ENCODE measurements at regions not wholly inside any gene's neighbourhood (a gene's known extent, or its start where the extent isn't known, plus 50 kb on each side); places are given as distances from the start of the nearest gene placed in this dataset.

DNA sequence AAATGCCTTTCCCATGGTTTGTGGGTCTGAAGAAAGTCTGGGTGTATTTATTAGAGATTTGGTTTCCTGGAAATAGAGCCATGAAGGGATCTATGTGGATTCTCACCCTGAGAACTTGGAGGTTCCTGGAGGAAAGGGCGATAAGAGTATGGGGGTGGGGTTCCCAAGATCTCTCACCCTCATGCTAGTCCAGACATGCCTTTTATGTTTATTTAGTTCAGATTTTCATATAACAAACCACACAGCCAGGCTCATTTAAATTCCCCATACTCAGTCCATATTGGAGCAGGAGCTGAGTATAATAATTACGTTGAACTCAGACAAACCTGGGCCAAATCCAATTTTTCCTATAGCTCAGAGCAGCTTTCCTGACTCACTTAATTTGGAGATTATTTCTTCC lies 566.6 kb downstream of the GOLGA6L6 start:
- TF ChIP-seq, protein P1, sequence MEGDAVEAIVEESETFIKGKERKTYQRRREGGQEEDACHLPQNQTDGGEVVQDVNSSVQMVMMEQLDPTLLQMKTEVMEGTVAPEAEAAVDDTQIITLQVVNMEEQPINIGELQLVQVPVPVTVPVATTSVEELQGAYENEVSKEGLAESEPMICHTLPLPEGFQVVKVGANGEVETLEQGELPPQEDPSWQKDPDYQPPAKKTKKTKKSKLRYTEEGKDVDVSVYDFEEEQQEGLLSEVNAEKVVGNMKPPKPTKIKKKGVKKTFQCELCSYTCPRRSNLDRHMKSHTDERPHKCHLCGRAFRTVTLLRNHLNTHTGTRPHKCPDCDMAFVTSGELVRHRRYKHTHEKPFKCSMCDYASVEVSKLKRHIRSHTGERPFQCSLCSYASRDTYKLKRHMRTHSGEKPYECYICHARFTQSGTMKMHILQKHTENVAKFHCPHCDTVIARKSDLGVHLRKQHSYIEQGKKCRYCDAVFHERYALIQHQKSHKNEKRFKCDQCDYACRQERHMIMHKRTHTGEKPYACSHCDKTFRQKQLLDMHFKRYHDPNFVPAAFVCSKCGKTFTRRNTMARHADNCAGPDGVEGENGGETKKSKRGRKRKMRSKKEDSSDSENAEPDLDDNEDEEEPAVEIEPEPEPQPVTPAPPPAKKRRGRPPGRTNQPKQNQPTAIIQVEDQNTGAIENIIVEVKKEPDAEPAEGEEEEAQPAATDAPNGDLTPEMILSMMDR (IDR thresholded peaks at IDR 0.05 in 8 of 11, conservative IDR thresholded peaks at IDR 0.05 in 3 of 11) = no peak
- no peak for TF ChIP-seq POLR2A (IDR thresholded peaks at IDR 0.05)
